ENCODE measurements at regions not wholly inside any gene's neighbourhood (a gene's known extent, or its start where the extent isn't known, plus 50 kb on each side); places are given as distances from the start of the nearest gene placed in this dataset.

GRCh38 chr2:196404276-196404675 lies 232.9 kb upstream of the STK17B start:
- TF ChIP-seq, protein P1, sequence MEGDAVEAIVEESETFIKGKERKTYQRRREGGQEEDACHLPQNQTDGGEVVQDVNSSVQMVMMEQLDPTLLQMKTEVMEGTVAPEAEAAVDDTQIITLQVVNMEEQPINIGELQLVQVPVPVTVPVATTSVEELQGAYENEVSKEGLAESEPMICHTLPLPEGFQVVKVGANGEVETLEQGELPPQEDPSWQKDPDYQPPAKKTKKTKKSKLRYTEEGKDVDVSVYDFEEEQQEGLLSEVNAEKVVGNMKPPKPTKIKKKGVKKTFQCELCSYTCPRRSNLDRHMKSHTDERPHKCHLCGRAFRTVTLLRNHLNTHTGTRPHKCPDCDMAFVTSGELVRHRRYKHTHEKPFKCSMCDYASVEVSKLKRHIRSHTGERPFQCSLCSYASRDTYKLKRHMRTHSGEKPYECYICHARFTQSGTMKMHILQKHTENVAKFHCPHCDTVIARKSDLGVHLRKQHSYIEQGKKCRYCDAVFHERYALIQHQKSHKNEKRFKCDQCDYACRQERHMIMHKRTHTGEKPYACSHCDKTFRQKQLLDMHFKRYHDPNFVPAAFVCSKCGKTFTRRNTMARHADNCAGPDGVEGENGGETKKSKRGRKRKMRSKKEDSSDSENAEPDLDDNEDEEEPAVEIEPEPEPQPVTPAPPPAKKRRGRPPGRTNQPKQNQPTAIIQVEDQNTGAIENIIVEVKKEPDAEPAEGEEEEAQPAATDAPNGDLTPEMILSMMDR (IDR thresholded peaks at IDR 0.05) = no peak
- no peak for TF ChIP-seq POLR2A (IDR thresholded peaks at IDR 0.05)
